HG02763 (cell line): ENCODE measurements at regions not wholly inside any gene's neighbourhood (a gene's known extent, or its start where the extent isn't known, plus 50 kb on each side); places are given as distances from the start of the nearest gene placed in this dataset.

Experiments
- ATAC-seq: cut with Tn5 transposase; IDR thresholded peaks from one replicate; pipeline ENCODE4 v1.9.1; 2021; ENCODE audit warnings: mild to moderate bottlenecking, moderate library complexity; ENCODE audit not compliant: unreplicated experiment

- ATAC-seq = no peak
Observed at GRCh38 chr4:178693816-178694215, 1251.6 kb upstream of the AGA start.

- ATAC-seq = no peak
Observed at GRCh38 chr4:178696515-178696914, 1254.3 kb upstream of the AGA start.

GRCh38 chr4:178712486-178712885 lies 1270.2 kb upstream of the AGA start:
- ATAC-seq = no peak

GRCh38 chr4:178738026-178738425 lies 1295.8 kb upstream of the AGA start:
- ATAC-seq = no peak

- no peak for ATAC-seq
Observed at GRCh38 chr4:178745203-178745602, 1303.0 kb upstream of the AGA start.

- ATAC-seq = no peak
Observed at GRCh38 chr4:178752954-178753525, 1310.8 kb upstream of the AGA start.

GRCh38 chr4:178778496-178778895 lies 1336.3 kb upstream of the AGA start:
- ATAC-seq = no peak

GRCh38 chr4:178781779-178782178 lies 1339.5 kb upstream of the AGA start:
- ATAC-seq = no peak

- ATAC-seq = no peak
Observed at GRCh38 chr4:178784491-178784890, 1342.3 kb upstream of the AGA start.

GRCh38 chr4:178789279-178789678 lies 1347.0 kb upstream of the AGA start:
- no peak for ATAC-seq

- ATAC-seq = no peak
Observed at GRCh38 chr4:178799204-178799603, 1357.0 kb upstream of the AGA start.

- ATAC-seq = no peak
Observed at GRCh38 chr4:178808106-178808505, 1365.9 kb upstream of the AGA start.

GRCh38 chr4:178809921-178810320 lies 1367.7 kb upstream of the AGA start:
- no peak for ATAC-seq

GRCh38 chr4:178811356-178811755 lies 1369.1 kb upstream of the AGA start:
- ATAC-seq = no peak

GRCh38 chr4:178812866-178813265 lies 1370.6 kb upstream of the AGA start:
- no peak for ATAC-seq

GRCh38 chr4:178814908-178815307 lies 1372.7 kb upstream of the AGA start:
- no peak for ATAC-seq

- ATAC-seq = no peak
Observed at GRCh38 chr4:178823673-178824295, 1381.5 kb upstream of the AGA start.

- ATAC-seq = no peak
Observed at GRCh38 chr4:178836865-178837264, 1394.6 kb upstream of the AGA start.

- no peak for ATAC-seq
Observed at GRCh38 chr4:178838776-178839175, 1396.5 kb upstream of the AGA start.

GRCh38 chr4:178856139-178856800 lies 1414.0 kb upstream of the AGA start:
- ATAC-seq = no peak

- no peak for ATAC-seq
Observed at GRCh38 chr4:178871476-178871875, 1429.2 kb upstream of the AGA start.

GRCh38 chr4:178881937-178882336 lies 1439.7 kb upstream of the AGA start:
- no peak for ATAC-seq
